Activated CD8-positive, alpha-beta T cell treated with anti-CD3 and anti-CD28 coated beads, Interleukin-2, amount 10 ng/mL, durations not matched to agents 7 days and 5 days (primary cell): ENCODE measurements at regions not wholly inside any gene's neighbourhood (a gene's known extent, or its start where the extent isn't known, plus 50 kb on each side); places are given as distances from the start of the nearest gene placed in this dataset.

Source experiments
- ATAC-seq: fragments of 150-1000 bp; cut with Tn5 transposase; one replicate; pipeline ENCODE4 v1.10.0; 2021; ENCODE audit warnings: moderate library complexity
- CTCF ChIA-PET: fragments of 350-600 bp; sonication (Branson Sonifier 250); formaldehyde crosslinking; loops from one replicate; lab custom pipeline; 2021; ENCODE audit warnings: antibody characterized with exemption; lab: Charles Lee
- POLR2A ChIA-PET: fragments of 350-600 bp; sonication (Branson Sonifier 250); formaldehyde crosslinking; loops from one replicate; lab custom pipeline; 2021; ENCODE audit warnings: antibody characterized with exemption; lab: Charles Lee
- DNase-seq: peaks from one replicate; pipeline ENCODE4 v3.0.0-alpha.2; 2020
- H3K27ac Mint-ChIP-seq: one replicate; pipeline ENCODE4 v1.8.0; 2021; ENCODE audit warnings: mild to moderate bottlenecking, mixed read lengths
- H3K27me3 Mint-ChIP-seq: one replicate; pipeline ENCODE4 v1.8.0; 2021; ENCODE audit warnings: low read depth, mixed read lengths
- H3K36me3 Mint-ChIP-seq: one replicate; pipeline ENCODE4 v1.8.0; 2021; ENCODE audit warnings: low read depth, mixed read lengths
- H3K4me1 Mint-ChIP-seq: one replicate; pipeline ENCODE4 v1.8.0; 2021; ENCODE audit warnings: low read depth, mixed read lengths
- H3K4me3 Mint-ChIP-seq: one replicate; pipeline ENCODE4 v1.8.0; 2021; ENCODE audit warnings: mild to moderate bottlenecking, mixed read lengths
- H3K9me3 Mint-ChIP-seq: one replicate; pipeline ENCODE4 v1.8.0; 2022; ENCODE audit warnings: mixed read lengths; ENCODE audit not compliant: insufficient read depth

DNA sequence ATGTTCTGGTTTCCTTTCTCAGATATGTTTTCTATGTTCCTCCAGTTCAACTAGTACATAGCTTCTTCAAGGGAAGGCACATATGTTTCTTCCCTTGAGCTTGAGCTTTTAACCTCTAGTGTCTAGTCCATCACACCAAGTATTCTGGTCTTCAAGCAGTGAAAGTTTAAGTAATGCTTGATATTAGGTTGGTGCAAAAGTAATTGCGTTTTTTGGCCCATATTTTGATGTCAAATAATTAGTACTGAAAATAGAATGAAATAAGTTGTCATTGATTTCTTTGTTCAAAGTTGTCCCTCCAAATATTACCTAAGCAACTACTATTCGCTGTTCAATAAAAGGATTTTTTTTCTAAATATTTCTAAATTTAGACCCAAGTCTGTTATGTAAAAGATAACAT is 146.7 kb upstream of the TSC22D2 start:
- Mint-ChIP-seq H3K4me3 (no peak overlapping the region), H3K4me1 (no peaks in the 10 kb centered on the region), H3K9me3 (no peaks in the 10 kb centered on the region), H3K27me3 (peaks cover 6% of the 10 kb centered on the region), H3K27ac (no peak overlapping the region), H3K36me3 (no peaks in the 10 kb centered on the region)
- ChIA-PET CTCF (no interaction called here), POLR2A (no interaction called here)
- ATAC-seq (no peak), DNase-seq (no peak)

GRCh38 chr3:150260398-150260710 is 147.7 kb upstream of the TSC22D2 start:
- no peak overlapping the region for H3K27ac Mint-ChIP-seq
- H3K9me3 Mint-ChIP-seq = no peaks in the 10 kb centered on the region
- CTCF ChIA-PET = interaction anchor here (0.6 to 1.6 kb wide), 2 partner anchors 32 to 253 kb away, joined by 3 read pairs; no protein-coding TSS in a partner anchor
- ATAC-seq (no peak), DNase-seq (no peak)
- H3K4me3 Mint-ChIP-seq = no peak overlapping the region
- POLR2A ChIA-PET = no interaction called here
- no peaks in the 10 kb centered on the region for H3K4me1 Mint-ChIP-seq
- H3K36me3 Mint-ChIP-seq = no peaks in the 10 kb centered on the region
- H3K27me3 Mint-ChIP-seq = peaks cover 6% of the 10 kb centered on the region

DNA sequence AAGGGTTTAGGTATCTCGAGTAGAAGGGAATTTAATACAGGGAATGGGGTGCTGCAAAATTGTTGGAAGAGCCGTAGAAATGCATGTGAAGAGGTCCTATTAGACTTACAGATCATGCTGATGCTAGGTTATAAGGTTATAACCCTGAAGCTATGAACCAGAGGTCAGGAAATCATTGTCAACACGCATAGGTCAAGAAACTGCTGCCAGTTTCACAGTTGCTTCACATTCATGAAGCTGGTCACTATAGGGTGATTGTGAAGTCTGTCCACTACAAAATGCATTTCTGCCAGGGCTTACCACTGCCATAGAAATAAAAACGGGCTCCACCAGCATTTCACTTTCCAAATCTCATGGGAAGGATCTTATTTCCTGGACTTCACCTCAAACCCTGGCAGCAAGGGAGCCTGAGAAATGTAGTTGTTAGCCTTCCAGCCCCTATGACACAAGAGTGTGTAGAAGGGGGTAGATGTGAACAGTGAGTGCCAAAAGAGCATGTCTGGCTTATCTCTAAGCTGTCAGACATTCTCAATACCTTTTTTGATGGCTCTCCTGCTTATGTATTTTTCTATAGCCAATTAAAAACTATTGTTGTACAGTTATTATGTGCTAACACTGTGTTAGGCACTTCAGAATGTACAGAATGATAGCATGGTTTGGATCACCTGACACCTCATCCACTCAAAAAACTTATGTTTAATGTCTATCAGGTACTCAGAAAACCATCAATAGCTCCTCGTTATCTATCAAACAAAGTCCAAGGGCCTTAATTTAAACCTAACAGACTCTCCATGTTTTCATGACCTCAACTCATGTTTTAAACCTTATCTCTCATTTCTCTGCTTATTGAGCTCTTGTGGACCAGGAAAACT is 148.3 kb upstream of the TSC22D2 start:
- ATAC-seq = no peak
- Mint-ChIP-seq H3K27ac (no peak overlapping the region), H3K36me3 (no peaks in the 10 kb centered on the region), H3K27me3 (peaks cover 6% of the 10 kb centered on the region), H3K9me3 (no peaks in the 10 kb centered on the region), H3K4me1 (no peaks in the 10 kb centered on the region), H3K4me3 (no peak overlapping the region)
- POLR2A ChIA-PET = no interaction called here
- CTCF ChIA-PET = interaction anchor here (0.6 to 1.6 kb wide), 2 partner anchors 32 to 254 kb away, joined by 3 read pairs; no protein-coding TSS in a partner anchor
- no peak for DNase-seq

- DNase-seq (no peak), ATAC-seq (no peak)
- ChIA-PET CTCF (no interaction called here), POLR2A (no interaction called here)
- no peak overlapping the region for H3K27ac Mint-ChIP-seq
- H3K4me3 Mint-ChIP-seq = no peak overlapping the region
- H3K9me3 Mint-ChIP-seq = no peaks in the 10 kb centered on the region
- H3K4me1 Mint-ChIP-seq = no peaks in the 10 kb centered on the region
- H3K27me3 Mint-ChIP-seq = peaks cover 3% of the 10 kb centered on the region
- H3K36me3 Mint-ChIP-seq = no peaks in the 10 kb centered on the region
Measured at GRCh38 chr3:150256782-150257181, 151.3 kb upstream of the TSC22D2 start.

- CTCF ChIA-PET = no interaction called here
- no peaks in the 10 kb centered on the region for H3K4me1 Mint-ChIP-seq
- no peaks in the 10 kb centered on the region for H3K36me3 Mint-ChIP-seq
- H3K9me3 Mint-ChIP-seq = no peaks in the 10 kb centered on the region
- DNase-seq (no peak), ATAC-seq (no peak)
- H3K4me3 Mint-ChIP-seq = no peak overlapping the region
- H3K27me3 Mint-ChIP-seq = peaks cover 3% of the 10 kb centered on the region
- POLR2A ChIA-PET = no interaction called here
- H3K27ac Mint-ChIP-seq = no peak overlapping the region
Measured at GRCh38 chr3:150256318-150256717, 151.8 kb upstream of the TSC22D2 start.

DNA sequence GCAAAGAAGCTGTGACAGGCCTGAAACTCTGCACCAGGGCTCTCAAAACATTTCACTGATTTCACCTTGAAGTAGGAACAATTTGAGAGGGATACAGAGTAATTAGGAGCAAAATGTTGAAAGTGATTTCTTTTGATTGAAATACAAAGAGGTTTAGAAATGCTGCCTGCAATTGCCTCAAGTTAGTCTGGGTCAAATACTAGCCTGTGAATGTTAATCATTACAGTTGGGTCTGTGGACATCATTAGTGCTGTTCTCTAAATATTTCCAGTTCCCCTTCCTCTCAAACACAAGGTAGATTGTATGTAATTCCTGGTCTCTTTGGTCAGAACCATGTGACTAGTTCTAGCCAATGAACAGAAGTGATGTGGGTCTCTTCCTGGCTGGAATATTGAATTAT is 152.3 kb upstream of the TSC22D2 start:
- Mint-ChIP-seq H3K4me3 (no peak overlapping the region), H3K36me3 (no peaks in the 10 kb centered on the region), H3K27ac (no peak overlapping the region), H3K27me3 (peaks cover 3% of the 10 kb centered on the region), H3K4me1 (no peaks in the 10 kb centered on the region), H3K9me3 (no peaks in the 10 kb centered on the region)
- DNase-seq (no peak), ATAC-seq (no peak)
- ChIA-PET CTCF (no interaction called here), POLR2A (no interaction called here)

- ATAC-seq (no peak), DNase-seq (no peak)
- Mint-ChIP-seq H3K4me1 (no peaks in the 10 kb centered on the region), H3K4me3 (no peak overlapping the region), H3K36me3 (no peaks in the 10 kb centered on the region), H3K9me3 (no peaks in the 10 kb centered on the region), H3K27me3 (peaks cover 4% of the 10 kb centered on the region), H3K27ac (no peak overlapping the region)
- POLR2A ChIA-PET = no interaction called here
- CTCF ChIA-PET = no interaction called here
Measured at GRCh38 chr3:150255413-150255812, 152.7 kb upstream of the TSC22D2 start.

DNA sequence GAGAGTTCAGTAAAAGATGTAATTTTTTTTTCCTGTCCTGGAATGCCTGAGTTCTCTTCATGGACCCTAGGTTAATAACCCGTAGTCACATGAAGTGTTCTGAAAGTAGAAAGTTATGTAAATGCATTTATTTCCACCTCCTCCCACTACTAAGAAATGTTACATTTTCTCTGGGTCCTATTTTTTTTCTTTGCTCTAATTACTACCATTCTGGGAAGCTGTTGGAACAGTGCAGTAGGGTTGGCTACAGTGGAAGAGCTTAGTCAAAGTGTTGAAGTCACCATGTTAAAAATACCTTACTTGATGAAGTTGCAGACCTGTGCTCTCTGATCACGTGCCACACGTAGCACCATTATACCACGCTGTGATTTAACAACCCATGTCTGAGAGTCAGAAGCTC is 153.8 kb upstream of the TSC22D2 start:
- Mint-ChIP-seq H3K4me3 (no peak overlapping the region), H3K9me3 (no peaks in the 10 kb centered on the region), H3K36me3 (no peaks in the 10 kb centered on the region), H3K27me3 (peaks cover 3% of the 10 kb centered on the region), H3K27ac (no peak overlapping the region), H3K4me1 (no peaks in the 10 kb centered on the region)
- ATAC-seq (no peak), DNase-seq (no peak)
- ChIA-PET CTCF (no interaction called here), POLR2A (no interaction called here)

GRCh38 chr3:150253622-150254021 is 154.5 kb upstream of the TSC22D2 start:
- CTCF ChIA-PET = no interaction called here
- DNase-seq (no peak), ATAC-seq (no peak)
- Mint-ChIP-seq H3K4me3 (no peak overlapping the region), H3K36me3 (no peaks in the 10 kb centered on the region), H3K4me1 (no peaks in the 10 kb centered on the region), H3K9me3 (no peaks in the 10 kb centered on the region), H3K27me3 (peaks cover 3% of the 10 kb centered on the region), H3K27ac (no peak overlapping the region)
- POLR2A ChIA-PET = no interaction called here

DNA sequence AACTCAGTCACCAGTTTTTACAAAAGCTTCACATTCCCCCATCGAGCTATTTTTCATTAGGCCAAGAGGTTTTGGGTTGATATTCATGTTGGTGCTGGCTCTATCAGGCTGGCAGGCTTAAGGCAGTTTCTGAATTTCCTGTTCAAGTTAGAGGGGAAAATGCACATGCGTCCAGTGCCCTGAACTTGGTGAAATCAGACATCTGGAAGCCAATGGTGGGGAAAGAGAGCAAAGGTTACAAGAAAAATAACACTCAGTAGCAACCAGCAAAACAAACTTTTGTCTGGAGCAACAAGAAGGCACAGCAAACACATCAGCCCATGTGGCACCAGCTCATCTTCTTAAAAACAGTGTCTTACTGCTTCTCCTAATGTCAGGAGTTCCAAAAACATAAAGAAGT is 155.6 kb upstream of the TSC22D2 start:
- Mint-ChIP-seq H3K27me3 (peaks cover 3% of the 10 kb centered on the region), H3K4me1 (no peaks in the 10 kb centered on the region), H3K9me3 (no peaks in the 10 kb centered on the region), H3K36me3 (no peaks in the 10 kb centered on the region), H3K27ac (no peak overlapping the region), H3K4me3 (no peak overlapping the region)
- ATAC-seq = no peak
- no peak for DNase-seq
- CTCF ChIA-PET = no interaction called here
- POLR2A ChIA-PET = no interaction called here

GRCh38 chr3:150251187-150252062 is 156.7 kb upstream of the TSC22D2 start:
- Mint-ChIP-seq H3K27me3 (peaks cover 5% of the 10 kb centered on the region), H3K36me3 (no peaks in the 10 kb centered on the region), H3K27ac (no peak overlapping the region), H3K9me3 (no peaks in the 10 kb centered on the region), H3K4me3 (no peak overlapping the region), H3K4me1 (no peaks in the 10 kb centered on the region)
- no peak for ATAC-seq
- ChIA-PET CTCF (no interaction called here), POLR2A (no interaction called here)
- DNase-seq = no peak

- ATAC-seq (no peak), DNase-seq (no peak)
- H3K27ac Mint-ChIP-seq = no peak overlapping the region
- no peak overlapping the region for H3K4me3 Mint-ChIP-seq
- ChIA-PET CTCF (interaction anchor here (0.9 kb wide), 1 partner anchor 283 kb away, joined by 3 read pairs; no protein-coding TSS in a partner anchor), POLR2A (no interaction called here)
- peaks cover 13% of the 10 kb centered on the region for H3K27me3 Mint-ChIP-seq
- H3K9me3 Mint-ChIP-seq = no peaks in the 10 kb centered on the region
- H3K4me1 Mint-ChIP-seq = no peaks in the 10 kb centered on the region
- no peaks in the 10 kb centered on the region for H3K36me3 Mint-ChIP-seq
Measured at GRCh38 chr3:150249779-150250470, 158.2 kb upstream of the TSC22D2 start.
